ENCODE measurements at regions not wholly inside any gene's neighbourhood (a gene's known extent, or its start where the extent isn't known, plus 50 kb on each side); places are given as distances from the start of the nearest gene placed in this dataset.

GRCh38 chr12:19652386-19652785 is 213.1 kb downstream of the AEBP2 start:
- TF ChIP-seq, protein P1, sequence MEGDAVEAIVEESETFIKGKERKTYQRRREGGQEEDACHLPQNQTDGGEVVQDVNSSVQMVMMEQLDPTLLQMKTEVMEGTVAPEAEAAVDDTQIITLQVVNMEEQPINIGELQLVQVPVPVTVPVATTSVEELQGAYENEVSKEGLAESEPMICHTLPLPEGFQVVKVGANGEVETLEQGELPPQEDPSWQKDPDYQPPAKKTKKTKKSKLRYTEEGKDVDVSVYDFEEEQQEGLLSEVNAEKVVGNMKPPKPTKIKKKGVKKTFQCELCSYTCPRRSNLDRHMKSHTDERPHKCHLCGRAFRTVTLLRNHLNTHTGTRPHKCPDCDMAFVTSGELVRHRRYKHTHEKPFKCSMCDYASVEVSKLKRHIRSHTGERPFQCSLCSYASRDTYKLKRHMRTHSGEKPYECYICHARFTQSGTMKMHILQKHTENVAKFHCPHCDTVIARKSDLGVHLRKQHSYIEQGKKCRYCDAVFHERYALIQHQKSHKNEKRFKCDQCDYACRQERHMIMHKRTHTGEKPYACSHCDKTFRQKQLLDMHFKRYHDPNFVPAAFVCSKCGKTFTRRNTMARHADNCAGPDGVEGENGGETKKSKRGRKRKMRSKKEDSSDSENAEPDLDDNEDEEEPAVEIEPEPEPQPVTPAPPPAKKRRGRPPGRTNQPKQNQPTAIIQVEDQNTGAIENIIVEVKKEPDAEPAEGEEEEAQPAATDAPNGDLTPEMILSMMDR (conservative IDR thresholded peaks at IDR 0.05; ENCODE audit: low read length): no peak
- no peak for TF ChIP-seq EZH2phosphoT487 (IDR thresholded peaks at IDR 0.05; ENCODE audit: borderline replicate concordance, low read depth, low read length)
